Hematopoietic multipotent progenitor cell treated with erythropoietin and hydrocortisone succinate and interleukin-3 and kit ligand, for 15 days (in vitro differentiated cells): ENCODE measurements at regions not wholly inside any gene's neighbourhood (a gene's known extent, or its start where the extent isn't known, plus 50 kb on each side); places are given as distances from the start of the nearest gene placed in this dataset.

ENCODE experiments used
- DNase-seq: peaks from one replicate; pipeline ENCODE4 v3.0.0-alpha.2; 2015; ENCODE audit warnings: low spot score

DNA sequence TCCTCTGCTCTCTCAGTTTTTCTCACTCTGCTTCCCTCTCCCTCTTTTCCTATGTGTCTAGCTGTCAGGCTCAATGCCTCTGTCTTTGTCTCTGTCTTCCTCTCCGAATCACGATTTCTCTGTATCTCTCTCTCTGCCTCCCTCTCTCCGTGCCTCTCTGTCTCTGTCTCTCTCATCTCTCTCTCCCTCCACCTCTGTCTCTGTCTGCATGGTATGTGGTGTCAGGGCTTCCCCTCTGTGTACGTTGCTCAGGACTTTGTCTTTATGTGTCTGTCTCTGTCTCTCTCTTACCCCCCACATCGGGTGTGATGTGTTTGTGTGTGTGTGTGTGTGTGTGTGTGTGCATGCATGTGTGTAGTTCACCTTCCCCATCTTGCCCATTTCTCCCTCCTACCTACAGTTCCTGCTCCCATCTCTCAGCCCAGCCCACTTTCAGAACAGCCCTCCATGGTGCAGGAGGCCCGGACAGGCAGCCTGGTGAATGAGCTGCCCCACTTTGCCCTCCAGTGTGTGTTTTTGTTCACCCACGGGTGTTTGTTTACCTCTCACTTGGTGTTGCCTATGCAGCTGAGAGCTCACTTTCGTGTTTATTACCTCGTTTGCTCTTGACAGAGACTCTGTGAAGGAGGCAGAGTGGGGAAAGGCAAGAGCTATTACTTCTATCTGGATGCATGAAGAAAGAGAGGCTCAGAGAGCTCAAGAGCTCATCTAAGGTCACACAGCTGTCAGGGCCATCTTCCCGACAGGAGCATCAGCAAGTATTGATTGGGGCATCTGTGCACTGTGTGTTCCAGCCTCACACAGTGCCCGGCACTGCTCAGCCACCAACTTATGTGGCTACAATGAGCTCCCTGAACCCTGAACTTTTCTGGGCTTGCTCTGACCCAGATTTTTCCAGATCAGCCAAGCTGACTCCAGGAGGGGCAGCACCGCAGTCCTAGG lies 163.5 kb upstream of the ZMIZ1 start:
- DNase-seq = no peak

- DNase-seq = no peak
Measured at GRCh38 chr10:78905957-78906308, 162.8 kb upstream of the ZMIZ1 start.

- DNase-seq = no peak
Measured at GRCh38 chr10:78906734-78907390, 161.9 kb upstream of the ZMIZ1 start.

DNA sequence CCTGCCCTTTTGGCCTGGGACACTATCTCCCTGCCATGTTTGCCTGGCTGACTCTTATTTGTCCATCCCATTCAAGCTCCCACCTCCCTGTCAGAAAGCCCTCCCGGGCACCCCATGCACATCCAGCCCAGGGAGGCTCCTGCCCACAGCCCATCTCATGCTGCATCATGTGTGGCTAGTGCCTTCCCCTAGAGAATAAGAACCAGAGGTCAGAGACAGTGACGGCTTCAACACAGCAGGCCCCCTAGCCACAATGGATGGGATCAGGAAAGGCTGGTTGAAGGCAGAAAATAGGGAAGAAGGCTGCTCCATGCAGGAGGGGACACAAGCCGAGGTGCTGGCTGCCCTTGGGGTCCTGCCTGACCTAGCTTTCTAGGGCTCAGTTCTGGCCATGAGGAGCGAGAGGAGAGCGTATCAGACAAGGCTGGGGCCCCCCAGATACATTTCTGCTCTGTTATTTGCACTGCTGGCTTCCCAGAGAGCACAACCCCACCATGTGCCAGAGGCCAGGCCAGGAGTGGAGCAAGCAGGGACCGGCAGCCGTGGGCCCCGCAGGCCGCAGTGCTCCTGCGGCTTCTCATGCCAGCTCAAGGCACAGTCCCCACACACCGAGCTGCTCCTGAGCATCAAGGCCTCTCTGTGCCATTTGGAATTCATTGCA lies 161.1 kb upstream of the ZMIZ1 start:
- no peak for DNase-seq

- no peak for DNase-seq
Measured at GRCh38 chr10:78909221-78909620, 159.5 kb upstream of the ZMIZ1 start.

- DNase-seq = no peak
Measured at GRCh38 chr10:78910021-78910420, 158.7 kb upstream of the ZMIZ1 start.

DNA sequence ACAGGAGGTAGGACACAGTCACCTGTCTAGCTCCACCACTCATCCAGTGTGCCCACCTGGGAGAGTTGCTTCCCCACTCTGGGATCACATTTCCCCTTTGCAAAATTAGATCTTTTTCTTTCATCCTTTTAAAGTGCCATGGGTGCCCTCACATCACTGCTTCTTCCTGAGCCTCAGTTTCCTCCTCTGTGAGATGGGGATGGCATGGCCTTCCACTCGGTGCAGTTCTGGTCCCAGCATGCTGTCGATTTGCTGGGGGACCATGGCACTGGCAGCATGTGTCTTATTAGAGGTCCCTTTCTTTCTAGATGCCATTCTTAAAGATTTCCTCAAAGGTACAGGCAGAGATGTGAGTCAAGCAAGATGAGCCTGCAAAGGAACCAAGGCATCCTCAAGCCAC lies 158.3 kb upstream of the ZMIZ1 start:
- DNase-seq = no peak

GRCh38 chr10:78910886-78911285 lies 157.9 kb upstream of the ZMIZ1 start:
- no peak for DNase-seq

- DNase-seq = no peak
Measured at GRCh38 chr10:78911533-78912340, 157.0 kb upstream of the ZMIZ1 start.

DNA sequence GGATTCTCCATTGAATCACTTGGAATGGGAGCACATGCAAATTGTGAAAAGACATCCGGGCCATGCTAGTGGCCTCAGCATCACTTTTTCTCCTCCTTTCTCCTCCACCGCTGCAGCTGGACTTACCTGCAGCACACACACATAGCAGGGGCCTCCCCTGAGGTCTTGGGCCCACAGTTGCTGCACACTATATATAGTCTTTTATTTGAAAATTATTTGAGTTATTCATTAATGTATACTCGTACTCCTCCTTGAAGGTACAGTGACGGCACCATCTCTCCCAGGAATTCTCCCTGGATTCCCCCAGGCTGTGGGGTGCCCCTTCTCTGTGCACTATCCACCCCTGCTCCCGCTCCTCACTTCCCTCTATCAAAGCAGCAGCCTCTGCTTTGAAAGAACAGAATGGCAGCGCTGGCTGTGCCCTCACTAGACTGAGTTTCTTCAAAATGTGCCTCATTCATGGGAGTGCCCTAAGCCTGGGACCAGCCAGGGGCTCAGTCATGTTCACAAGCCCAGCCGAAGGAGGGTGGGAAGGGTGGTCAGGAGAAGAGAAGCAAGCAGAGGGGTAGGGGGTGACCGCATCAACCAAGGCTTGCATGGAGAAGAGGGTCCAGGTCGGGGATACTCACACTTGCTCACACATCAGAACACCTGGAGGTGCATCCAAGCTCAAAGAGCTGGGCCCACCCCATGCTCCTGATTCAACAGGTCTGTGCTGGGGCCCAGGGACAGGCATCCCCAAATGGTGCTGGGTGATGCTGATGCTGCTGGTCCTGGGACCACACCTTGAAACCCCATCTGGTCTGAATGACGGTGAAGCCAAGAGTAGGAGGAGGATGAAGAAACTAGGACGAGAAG lies 156.2 kb upstream of the ZMIZ1 start:
- DNase-seq = no peak

GRCh38 chr10:78913219-78914059 lies 155.3 kb upstream of the ZMIZ1 start:
- DNase-seq = no peak

DNA sequence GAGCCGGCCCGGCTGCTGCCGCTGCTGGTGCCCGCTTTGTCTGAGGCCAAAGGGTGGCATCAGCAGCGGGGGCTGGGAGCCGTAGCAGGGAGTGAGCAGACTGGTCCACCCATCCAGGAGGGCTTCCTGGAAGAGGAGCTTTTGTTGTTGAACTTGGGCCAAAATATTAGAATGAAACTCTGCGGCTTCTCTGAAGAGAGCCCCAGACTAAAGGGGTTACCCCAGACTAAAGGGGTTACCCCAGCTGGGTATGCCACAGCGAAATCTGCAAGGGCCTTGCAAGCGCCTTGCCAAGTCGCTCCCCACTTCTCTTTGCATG lies 154.7 kb upstream of the ZMIZ1 start:
- DNase-seq = no peak

GRCh38 chr10:78914502-78915189 lies 154.1 kb upstream of the ZMIZ1 start:
- no peak for DNase-seq

GRCh38 chr10:78915190-78915518 lies 153.6 kb upstream of the ZMIZ1 start:
- DNase-seq = no peak

GRCh38 chr10:78916227-78916626 lies 152.5 kb upstream of the ZMIZ1 start:
- no peak for DNase-seq

DNA sequence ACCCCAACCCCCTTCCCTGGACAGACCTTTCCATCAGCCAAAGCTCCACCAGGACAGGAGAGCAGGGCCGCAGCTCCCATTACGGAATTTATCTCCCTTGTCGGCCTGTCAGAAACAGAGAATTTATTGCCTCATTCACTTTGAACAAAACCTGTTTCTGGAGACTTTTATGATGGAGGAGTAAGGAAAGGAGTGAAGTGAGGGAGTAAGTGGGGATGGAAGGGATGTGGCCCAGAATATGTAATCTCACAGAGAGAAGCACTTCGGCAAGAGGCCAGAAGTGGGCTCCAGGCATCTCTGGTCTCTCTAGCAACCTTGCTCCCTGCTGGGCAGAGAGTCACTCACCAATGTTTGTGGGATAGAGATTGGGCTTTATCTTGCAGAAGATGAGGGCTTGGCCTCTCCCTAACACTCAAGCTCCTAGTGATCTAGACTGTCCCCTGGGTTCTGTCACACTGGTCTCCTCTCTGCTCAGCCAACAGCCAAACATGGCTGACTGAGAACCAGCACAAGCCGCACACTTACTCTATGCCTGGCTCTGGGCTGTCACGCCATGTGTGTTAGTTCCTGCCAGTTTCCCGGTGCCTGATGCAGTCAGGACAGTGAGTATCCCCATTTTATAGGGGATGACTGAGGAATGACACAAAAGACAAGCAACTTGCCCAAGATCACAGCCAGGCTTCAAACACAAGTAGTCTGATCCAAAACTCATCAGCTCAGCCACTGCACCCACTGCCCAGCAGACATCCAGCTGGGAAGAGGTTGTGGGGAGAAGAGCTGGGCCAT lies 149.4 kb upstream of the ZMIZ1 start:
- no peak for DNase-seq

DNA sequence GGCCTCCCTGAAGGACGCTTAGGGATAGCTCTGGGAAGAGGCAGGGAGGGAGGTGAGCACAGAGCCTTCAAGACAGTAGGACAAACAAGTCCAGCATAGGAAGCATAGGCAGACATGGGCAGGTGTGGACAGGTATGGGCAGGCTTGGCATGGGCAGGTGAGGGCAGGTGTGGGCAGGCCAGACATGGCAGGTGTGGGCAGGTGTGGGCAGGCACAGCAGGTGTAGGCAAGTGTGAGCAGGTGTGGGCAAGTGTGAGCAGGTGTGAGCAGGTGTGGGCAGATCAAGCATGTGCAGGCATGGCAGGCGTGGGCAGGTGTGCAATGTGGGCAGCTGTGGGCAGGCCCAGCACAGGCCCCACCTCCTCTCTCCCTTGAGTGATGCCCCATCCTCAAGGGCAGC lies 148.8 kb upstream of the ZMIZ1 start:
- DNase-seq = no peak

GRCh38 chr10:78921895-78922294 lies 146.9 kb upstream of the ZMIZ1 start:
- DNase-seq = no peak

DNA sequence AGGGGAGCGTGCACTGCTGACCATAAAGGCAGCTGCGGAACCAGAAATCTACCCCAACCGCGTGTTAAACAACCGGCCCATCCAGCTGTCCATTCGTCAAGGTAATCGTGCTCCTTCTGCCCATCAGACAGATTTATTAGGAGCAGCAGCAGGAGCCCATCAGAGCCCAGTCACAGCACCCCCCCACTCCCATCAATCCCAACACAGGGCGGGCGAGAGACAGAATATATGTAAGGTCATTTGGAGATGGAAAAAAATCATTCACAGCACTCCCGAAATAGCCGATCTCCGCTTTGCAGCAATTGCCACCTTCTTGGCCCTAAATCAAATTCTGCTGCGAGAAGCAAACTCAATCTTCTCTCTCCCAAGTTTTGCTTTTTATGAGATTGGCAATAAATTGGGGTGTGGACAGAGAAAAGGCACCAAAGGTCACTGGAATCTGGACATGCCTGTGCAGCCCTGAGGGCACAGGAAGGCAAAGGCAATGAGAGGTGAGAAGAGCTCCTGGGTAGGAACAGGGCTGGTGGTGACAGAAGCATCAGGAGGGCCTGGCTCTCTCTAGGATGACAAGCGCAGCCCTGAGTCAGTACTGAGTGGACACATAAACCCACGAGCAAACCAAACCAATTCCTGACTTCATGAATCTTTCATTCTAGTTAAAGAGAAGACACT lies 145.0 kb upstream of the ZMIZ1 start:
- no peak for DNase-seq
